Endothelial cell of hepatic sinusoid (primary cell): ENCODE measurements at regions not wholly inside any gene's neighbourhood (a gene's known extent, or its start where the extent isn't known, plus 50 kb on each side); places are given as distances from the start of the nearest gene placed in this dataset.

Experiments
- in situ Hi-C: cut with HindIII; loops from 2 replicates; pipeline ENCODE4 v1.10.0; 2017; ENCODE audit warnings: low sequenced_read_pairs

DNA sequence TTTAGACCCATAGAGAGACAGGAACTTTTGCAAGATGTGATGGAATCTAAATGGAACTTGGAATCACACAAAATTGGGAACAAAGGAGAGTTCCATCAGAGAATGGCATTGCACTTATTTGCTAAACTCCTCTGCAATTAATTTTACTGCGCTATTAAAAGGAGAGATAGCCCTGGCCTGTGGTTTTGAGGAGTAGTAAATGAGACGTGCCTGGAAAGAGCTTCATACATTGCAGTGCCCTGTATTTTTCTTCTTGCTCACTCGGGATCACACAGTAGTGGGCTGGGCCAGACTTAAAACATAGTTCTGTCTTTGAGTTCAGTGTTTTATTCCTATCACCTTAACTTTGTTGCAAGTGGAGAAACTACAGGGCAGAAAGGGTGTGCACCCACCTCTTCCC is 94.4 kb upstream of the SLC27A6 start:
- in situ Hi-C loops, result no loop called here

DNA sequence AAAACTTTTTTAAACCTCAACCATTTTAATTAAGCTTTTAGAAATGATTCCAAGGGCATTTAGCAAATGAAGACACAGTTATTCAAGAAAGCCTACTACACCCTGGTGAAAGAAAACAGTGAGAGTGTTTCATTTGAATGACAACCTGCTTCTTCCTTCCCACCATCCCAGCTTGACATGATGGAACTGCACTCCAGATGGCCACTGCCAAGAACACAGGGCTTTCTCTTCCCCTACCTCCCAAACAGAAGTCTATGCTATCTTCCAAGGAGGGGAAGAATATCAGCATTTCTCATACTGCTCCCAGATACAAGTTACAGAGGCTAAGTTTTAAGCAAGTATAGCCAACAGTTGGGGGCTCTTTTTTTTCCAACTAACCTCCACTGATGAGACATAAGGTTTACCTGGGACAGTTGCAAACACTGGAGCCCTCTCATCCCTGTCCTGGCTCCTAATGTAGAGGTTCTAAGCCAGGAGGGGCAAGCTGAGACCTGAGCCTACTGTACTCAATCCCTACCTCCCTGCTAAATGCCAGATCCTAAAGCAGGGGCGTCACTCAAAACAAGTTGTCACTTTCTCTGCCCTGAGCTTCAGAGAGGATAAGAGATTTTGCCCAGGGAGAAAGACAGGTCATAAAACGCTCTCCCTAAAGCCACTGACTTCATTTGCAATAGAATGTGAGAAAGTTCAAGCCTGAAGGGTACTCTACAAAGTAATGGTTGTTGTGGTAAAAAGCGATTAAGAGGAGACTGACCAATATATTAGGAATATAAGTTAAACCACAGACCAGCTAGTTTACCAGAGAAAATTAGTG is 88.5 kb upstream of the SLC27A6 start:
- in situ Hi-C loops, result no loop called here

DNA sequence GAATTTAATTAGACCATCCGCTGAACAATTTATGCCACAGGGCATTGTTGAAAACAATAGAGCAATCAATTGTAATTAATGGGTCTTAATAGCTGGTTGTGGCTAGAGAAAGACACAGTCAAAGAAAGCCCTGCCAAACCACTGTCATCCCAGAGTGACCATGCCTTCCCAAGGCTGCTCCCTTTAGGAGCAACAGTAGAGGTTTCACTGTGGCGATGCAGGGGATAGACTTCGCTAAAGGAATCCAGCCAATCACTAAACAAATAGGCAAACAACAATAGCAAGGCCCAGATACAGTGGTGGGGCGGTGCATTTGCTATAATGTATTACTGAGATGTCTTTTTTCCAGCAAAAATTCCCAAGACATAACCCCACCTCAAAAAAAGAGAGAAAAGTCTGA is 87.8 kb upstream of the SLC27A6 start:
- in situ Hi-C loops, result no loop called here

DNA sequence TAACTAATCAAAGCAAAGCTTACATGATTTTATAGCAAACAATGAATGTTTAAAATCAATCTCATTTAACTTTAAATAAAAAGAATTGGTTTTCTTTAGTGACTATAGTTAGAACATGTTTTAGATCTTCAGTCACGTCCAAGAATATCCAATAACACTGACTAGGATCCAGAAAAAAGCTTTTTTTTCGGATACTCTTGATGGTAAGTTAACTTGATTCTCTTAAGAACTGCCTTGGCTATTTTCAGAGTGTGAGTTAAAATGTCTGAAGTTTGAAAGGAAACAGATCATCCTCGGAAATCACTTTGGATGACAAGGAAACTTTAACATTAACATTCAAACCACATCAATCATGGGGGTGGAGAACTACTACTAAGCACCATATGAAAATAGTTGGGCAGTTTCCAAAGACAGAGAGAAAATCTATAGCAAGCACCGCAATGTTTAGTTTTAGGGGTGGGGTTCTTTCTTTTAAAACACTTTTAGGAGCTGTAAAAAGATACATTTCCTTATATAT is 83.7 kb upstream of the SLC27A6 start:
- in situ Hi-C loops, result no loop called here

DNA sequence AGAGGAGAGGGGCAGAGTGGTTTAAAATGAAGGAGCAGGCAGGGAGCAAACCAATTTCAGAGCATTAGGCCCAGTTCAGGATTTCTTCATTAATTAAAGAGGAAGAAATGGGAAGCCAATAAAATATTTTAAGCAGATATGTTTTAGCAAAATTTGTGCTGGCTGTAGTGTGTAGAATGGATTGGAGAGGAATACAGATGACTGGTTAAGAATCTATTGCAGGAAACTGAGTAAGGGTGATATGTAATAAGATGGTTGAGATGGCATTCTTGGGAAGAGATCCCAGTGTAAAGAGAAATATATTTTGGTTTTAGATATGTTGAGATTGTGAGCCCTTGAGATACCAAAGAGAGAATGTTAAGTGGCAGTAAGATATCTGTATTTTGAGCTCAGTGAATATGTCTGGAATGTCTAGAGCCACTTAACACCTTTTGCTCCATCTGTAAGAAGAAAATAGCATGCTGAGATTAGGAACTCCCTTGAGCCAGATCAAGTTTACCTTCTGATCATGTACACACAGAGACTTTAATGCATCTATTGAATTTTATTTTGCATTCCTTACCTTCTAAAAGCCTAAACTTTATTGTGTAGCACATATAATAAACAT is 79.5 kb upstream of the SLC27A6 start:
- in situ Hi-C loops, result no loop called here

DNA sequence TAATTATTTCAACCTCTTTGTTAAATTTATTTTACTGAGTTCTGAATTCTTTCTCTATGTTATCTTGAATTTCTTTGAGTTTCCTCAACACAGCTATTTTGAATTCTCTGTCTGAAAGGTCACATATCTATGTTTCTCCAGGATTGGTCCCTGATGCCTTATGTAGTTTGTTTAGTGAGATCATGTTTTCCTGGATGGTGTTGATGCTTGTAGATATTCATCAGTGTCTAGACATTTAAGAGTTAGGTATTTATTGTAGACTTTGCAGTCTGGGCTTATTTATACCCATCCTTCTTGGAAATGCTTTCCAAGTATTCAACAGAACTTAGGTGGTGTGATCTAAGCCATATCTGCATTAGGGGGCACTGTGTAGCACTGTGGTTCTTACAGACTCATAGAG is 70.2 kb upstream of the SLC27A6 start:
- in situ Hi-C loops, result no loop called here

DNA sequence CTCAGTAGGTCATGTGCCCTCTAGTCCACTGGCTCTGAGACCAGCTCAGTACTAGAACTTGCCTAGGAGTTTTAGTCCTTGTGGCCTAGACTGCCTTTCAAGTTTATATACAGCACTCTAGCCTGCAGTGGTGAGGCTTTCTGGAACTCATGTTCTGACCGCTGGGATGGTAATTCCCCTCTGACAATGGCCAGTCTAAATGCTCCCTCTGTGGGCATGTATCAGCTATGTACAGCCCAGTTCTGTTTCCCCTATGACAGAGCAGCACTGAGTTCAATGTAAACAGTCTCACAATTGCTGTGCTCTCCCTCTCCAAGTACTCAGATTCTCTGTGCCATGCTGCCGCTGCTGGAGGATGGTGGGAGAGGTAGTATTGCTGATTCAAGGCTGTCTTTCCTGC is 68.6 kb upstream of the SLC27A6 start:
- in situ Hi-C loops, result no loop called here

DNA sequence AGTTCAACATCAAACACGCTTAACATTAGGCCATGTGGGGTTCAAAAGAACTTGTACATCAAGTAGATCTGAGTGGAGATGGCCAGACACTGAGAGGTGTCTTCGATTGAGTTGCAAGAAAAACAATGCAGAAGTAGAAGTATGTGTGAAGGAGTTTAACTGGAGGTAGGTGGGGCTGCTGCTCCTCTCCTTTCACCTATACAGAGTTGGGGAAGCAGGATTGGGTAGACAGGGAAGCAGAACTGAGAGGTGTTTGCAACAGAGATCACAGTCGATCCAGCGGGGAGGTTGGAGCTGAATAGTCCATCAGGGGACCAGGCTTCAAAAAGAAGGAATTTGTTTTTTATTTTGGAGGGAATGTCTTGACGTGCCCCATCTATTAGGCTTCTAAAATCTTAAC is 61.7 kb upstream of the SLC27A6 start:
- in situ Hi-C loops, result no loop called here

DNA sequence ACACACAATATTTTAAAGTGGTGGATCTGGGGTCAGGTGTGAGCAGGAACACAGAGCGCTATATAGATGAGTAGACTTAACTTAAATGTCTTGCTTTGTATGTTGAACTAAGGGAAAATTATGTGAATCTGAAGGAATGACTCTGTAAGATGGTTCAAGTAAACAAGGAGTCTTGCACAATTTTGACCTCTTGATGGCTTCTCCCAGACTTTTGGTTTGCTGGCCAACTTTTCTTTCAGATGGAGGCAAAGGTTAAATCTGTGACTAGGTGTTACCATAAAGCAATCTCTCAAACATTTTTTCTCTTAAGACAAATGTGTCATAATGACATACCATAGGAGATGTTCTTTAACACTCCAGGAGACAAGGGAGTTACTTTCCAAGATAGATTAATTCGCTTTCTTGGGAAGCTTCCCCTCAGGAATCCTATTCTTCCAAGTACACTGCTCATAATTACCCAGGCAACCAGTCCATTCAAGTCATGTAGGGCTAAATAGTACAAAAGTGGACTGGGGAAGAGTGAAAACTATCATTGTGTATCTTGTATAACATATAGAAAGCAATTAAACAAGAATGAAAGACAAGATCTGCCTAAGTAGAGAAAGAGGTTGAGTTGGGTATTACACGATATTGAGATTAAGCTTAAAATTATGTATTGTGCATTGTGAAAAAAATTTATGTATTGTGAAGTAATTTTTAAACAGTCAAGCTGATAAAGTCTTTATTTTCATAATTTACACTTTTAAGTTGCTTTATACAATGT is 60.3 kb upstream of the SLC27A6 start:
- in situ Hi-C loops, result loop anchor here (5.0 kb wide), 1 partner anchor 62 kb away; the partner anchor contains the start of gene SLC27A6

DNA sequence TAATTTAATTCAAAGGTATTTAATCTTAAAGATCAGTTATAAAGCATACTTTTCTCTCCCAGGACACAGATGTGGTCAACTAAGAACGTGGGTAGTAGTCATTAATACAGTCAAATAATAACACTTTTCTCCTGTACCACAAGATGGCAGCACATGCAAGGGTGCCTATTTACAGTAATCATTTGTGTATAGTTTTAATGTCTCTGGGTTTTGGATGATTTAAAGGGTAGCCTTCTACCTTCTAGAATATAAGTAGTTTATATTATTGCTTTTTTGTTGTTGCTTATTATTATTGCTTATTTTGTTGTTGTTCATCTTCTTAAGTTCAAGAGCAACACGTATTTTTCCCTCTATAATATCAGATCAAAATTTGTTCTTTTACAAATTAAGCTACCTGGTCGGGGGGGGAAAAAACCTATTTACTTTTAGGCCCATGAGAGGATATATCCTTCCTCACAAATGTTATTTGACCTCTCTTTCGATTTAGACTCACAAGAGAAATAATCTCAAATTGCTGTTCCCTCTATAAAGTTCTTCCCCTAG is 59.6 kb upstream of the SLC27A6 start:
- in situ Hi-C loops, result loop anchor here (5.0 kb wide), 1 partner anchor 62 kb away; the partner anchor contains the start of gene SLC27A6

DNA sequence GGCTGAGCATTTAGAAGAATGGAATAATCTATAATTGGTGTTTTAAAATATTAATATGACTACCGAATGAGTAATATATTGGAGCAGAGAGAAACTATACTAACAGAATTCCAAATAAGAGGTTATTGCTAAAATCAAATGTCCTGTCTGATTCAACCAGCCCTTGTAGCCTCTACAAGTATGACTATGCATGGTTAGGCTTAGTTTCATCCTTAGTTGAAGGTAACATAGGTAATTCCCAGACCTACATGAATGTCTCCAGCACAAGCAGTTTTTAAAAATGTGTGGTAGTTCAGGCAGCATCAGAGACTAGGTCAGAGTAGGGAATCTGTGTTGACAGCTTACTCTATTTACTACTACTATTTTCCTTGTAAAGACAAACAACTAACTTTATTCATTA is 51.7 kb upstream of the SLC27A6 start:
- in situ Hi-C loops, result no loop called here
